Upper lobe of right lung (tissue), 1 donor: ENCODE measurements at regions not wholly inside any gene's neighbourhood (a gene's known extent, or its start where the extent isn't known, plus 50 kb on each side); places are given as distances from the start of the nearest gene placed in this dataset.

ENCODE experiments used
- ATAC-seq: fragments of 200-7000 bp; cut with Tn5 transposase; one replicate; pipeline ENCODE4 v1.9.1; 2020; ENCODE audit warnings: mild to moderate bottlenecking, moderate library complexity
- DNase-seq: peaks from one replicate; pipeline ENCODE4 v3.0.0-alpha.2; 2020
- H3K27ac ChIP-seq: fragments of 200-600 bp; one replicate; pipeline ENCODE4 v1.8.0; 2022
- H3K27me3 ChIP-seq: fragments of 200-600 bp; one replicate; pipeline ENCODE4 v1.8.0; 2022; ENCODE audit warnings: mild to moderate bottlenecking
- H3K36me3 ChIP-seq: fragments of 200-600 bp; one replicate; pipeline ENCODE4 v1.8.0; 2022
- H3K4me1 ChIP-seq: fragments of 200-600 bp; one replicate; pipeline ENCODE4 v1.8.0; 2022
- H3K4me3 ChIP-seq: fragments of 200-600 bp; one replicate; pipeline ENCODE4 v1.8.0; 2022; ENCODE audit warnings: mild to moderate bottlenecking
- H3K9me3 ChIP-seq: fragments of 200-600 bp; one replicate; pipeline ENCODE4 v1.8.0; 2022
- intact Hi-C: fragments of 100-400 bp; cut with DNase I; formaldehyde crosslinking; loops from one replicate; pipeline ENCODE4 v1.11.0; 2022
- TF ChIP-seq, protein P1 (sequence below): fragments of 200-600 bp; IDR thresholded peaks from one replicate; pipeline ENCODE4 v1.8.0; 2022; ENCODE audit warnings: antibody characterized with exemption
- donor health status: DM: no; HTN: yes; CAD: no; lungs with severe emphysema.

- TF ChIP-seq, protein P1, sequence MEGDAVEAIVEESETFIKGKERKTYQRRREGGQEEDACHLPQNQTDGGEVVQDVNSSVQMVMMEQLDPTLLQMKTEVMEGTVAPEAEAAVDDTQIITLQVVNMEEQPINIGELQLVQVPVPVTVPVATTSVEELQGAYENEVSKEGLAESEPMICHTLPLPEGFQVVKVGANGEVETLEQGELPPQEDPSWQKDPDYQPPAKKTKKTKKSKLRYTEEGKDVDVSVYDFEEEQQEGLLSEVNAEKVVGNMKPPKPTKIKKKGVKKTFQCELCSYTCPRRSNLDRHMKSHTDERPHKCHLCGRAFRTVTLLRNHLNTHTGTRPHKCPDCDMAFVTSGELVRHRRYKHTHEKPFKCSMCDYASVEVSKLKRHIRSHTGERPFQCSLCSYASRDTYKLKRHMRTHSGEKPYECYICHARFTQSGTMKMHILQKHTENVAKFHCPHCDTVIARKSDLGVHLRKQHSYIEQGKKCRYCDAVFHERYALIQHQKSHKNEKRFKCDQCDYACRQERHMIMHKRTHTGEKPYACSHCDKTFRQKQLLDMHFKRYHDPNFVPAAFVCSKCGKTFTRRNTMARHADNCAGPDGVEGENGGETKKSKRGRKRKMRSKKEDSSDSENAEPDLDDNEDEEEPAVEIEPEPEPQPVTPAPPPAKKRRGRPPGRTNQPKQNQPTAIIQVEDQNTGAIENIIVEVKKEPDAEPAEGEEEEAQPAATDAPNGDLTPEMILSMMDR, result no peak
- Histone ChIP-seq H3K9me3 (no peaks in the 10 kb centered on the region), H3K4me3 (no peak overlapping the region), H3K27me3 (no peaks in the 10 kb centered on the region), H3K4me1 (no peaks in the 10 kb centered on the region), H3K36me3 (no peaks in the 10 kb centered on the region), H3K27ac (no peak overlapping the region)
- ATAC-seq (no peak), DNase-seq (no peak)
- intact Hi-C loops, result no loop called here
Measured at GRCh38 chr13:37364007-37364406, 234.6 kb downstream of the POSTN start.

GRCh38 chr13:37361608-37362007 lies 237.0 kb downstream of the POSTN start:
- TF ChIP-seq, protein P1, result no peak
- Histone ChIP-seq H3K27ac (no peak overlapping the region), H3K27me3 (no peaks in the 10 kb centered on the region), H3K4me1 (no peaks in the 10 kb centered on the region), H3K9me3 (no peaks in the 10 kb centered on the region), H3K4me3 (no peak overlapping the region), H3K36me3 (no peaks in the 10 kb centered on the region)
- intact Hi-C loops, result no loop called here
- no peak for DNase-seq
- ATAC-seq, result no peak

DNA sequence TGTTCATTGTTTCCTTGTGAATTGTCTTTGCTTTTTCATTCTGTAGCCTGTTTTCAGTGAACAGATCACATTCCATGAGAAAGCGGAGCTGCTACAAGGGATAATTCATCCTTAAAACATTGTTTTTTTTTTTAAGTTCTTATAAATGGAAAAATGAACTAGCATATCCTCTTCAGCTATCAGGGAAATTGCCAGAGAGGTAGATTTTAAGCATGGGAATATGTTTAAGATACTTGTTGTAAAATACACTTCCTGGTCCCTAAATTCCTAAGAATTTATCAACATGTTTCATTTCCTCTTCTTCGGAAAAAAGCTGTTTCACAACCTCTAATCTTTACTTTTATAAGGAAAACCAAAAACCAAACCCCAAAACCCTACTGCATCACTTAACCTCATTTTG lies 238.0 kb downstream of the POSTN start:
- Histone ChIP-seq H3K4me3 (no peak overlapping the region), H3K9me3 (no peaks in the 10 kb centered on the region), H3K36me3 (no peaks in the 10 kb centered on the region), H3K4me1 (no peaks in the 10 kb centered on the region), H3K27ac (no peak overlapping the region), H3K27me3 (no peaks in the 10 kb centered on the region)
- intact Hi-C loops, result no loop called here
- DNase-seq (no peak), ATAC-seq (no peak)
- TF ChIP-seq, protein P1, result no peak

DNA sequence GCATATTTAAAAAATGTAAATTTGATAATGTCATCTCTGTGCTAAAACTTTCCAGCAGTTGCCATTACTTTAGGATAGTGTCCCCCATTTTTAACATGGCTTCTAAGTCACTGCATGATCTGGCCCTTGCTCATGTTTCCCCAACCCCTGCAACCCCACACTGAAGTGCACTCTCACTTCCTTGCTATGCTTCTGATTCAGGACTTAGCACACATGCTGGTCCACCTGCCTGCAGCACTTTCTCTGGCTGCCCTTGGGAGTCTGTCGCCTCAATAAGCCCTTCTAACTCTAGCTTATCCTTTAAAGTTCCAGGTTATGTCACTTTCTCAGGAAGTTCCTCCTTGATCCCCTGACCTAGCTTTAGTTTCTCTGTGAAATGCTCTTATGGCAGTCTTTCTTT lies 241.0 kb downstream of the POSTN start:
- Histone ChIP-seq H3K27me3 (no peaks in the 10 kb centered on the region), H3K4me3 (no peak overlapping the region), H3K4me1 (no peaks in the 10 kb centered on the region), H3K36me3 (no peaks in the 10 kb centered on the region), H3K27ac (no peak overlapping the region), H3K9me3 (no peaks in the 10 kb centered on the region)
- no peak for ATAC-seq
- intact Hi-C loops, result no loop called here
- TF ChIP-seq, protein P1, result no peak
- DNase-seq, result no peak

- Histone ChIP-seq H3K27ac (no peak overlapping the region), H3K36me3 (no peaks in the 10 kb centered on the region), H3K4me1 (no peaks in the 10 kb centered on the region), H3K4me3 (no peak overlapping the region), H3K27me3 (no peaks in the 10 kb centered on the region), H3K9me3 (no peaks in the 10 kb centered on the region)
- DNase-seq, result no peak
- intact Hi-C loops, result no loop called here
- TF ChIP-seq, protein P1, result no peak
- no peak for ATAC-seq
Measured at GRCh38 chr13:37353911-37354310, 244.7 kb downstream of the POSTN start.

DNA sequence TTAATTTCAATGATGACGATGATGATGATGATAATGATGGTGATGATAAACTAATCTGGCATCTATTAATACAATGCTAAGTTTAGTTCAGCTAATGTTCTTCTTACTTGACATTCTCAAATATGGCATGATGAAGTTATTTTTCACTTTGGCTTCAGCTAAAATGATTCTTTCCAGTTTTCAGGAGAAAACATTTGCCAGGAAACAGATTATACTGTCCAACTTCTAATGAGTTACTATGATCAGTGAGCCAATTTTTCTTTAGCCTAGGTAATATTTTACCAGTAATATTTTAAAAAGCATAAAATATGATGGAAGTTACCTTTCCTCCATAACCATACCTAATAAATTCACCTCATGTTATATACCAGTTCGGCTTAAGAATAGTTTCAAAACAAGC lies 245.7 kb upstream of the CSNK1A1L start:
- DNase-seq, result no peak
- Histone ChIP-seq H3K4me1 (no peaks in the 10 kb centered on the region), H3K4me3 (no peak overlapping the region), H3K27ac (no peak overlapping the region), H3K36me3 (no peaks in the 10 kb centered on the region), H3K27me3 (no peaks in the 10 kb centered on the region), H3K9me3 (no peaks in the 10 kb centered on the region)
- ATAC-seq, result no peak
- intact Hi-C loops, result no loop called here
- TF ChIP-seq, protein P1, result no peak
